ES-I3 (cell line): ENCODE measurements at regions not wholly inside any gene's neighbourhood (a gene's known extent, or its start where the extent isn't known, plus 50 kb on each side); places are given as distances from the start of the nearest gene placed in this dataset.
"Not testable (repeated sequence)": the region's sequence is repeated elsewhere in the genome, so short reads cannot be mapped to it uniquely, and the experiment has no call there.

Source experiments
- H3K36me3 ChIP-seq: 2 replicates; pipeline ENCODE4 v1.6.1; 2013; ENCODE audit warnings: mild to moderate bottlenecking, low read length, control low read depth, moderate library complexity; ENCODE audit not compliant: insufficient read depth
- H3K4me1 ChIP-seq: 2 replicates; pipeline ENCODE4 v1.6.1; 2013; ENCODE audit warnings: mild to moderate bottlenecking, control low read depth, low read length; ENCODE audit not compliant: insufficient read depth
- H3K9ac ChIP-seq: 2 replicates; pipeline ENCODE4 v1.6.1; 2013; ENCODE audit warnings: low read depth, mild to moderate bottlenecking, low read length, moderate library complexity
- H3K9me3 ChIP-seq: 2 replicates; pipeline ENCODE4 v1.6.1; 2013; ENCODE audit warnings: mild to moderate bottlenecking, low read length, moderate library complexity; ENCODE audit not compliant: control insufficient read depth, insufficient read depth

- Histone ChIP-seq H3K4me1 (peaks cover 9% of the 10 kb centered on the region; the same call in 1 of the 2 replicates), H3K36me3 (no peaks in the 10 kb centered on the region), H3K9ac (no peak overlapping the region), H3K9me3 (no peaks in the 10 kb centered on the region)
These were observed 111.8 kb upstream of the SLC35G4 start for GRCh38 chr18:11497585-11497984.

GRCh38 chr18:11496526-11497172, 112.7 kb upstream of the SLC35G4 start:
- H3K4me1 ChIP-seq, result peaks cover 9% of the 10 kb centered on the region; the same call in 1 of the 2 replicates

GRCh38 chr18:11495441-11495840, 114.0 kb upstream of the SLC35G4 start:
- Histone ChIP-seq H3K36me3 (no peaks in the 10 kb centered on the region), H3K4me1 (peaks cover 9% of the 10 kb centered on the region; the same call in 1 of the 2 replicates), H3K9me3 (no peaks in the 10 kb centered on the region), H3K9ac (no peak overlapping the region)

More at GRCh38 chr18:11496526-11497172, 112.7 kb upstream of the SLC35G4 start:
- H3K9ac ChIP-seq, result no peak overlapping the region
- H3K9me3 ChIP-seq, result no peaks in the 10 kb centered on the region
- H3K36me3 ChIP-seq, result no peaks in the 10 kb centered on the region

- no peaks in the 10 kb centered on the region for H3K9me3 ChIP-seq
- no peaks in the 10 kb centered on the region for H3K36me3 ChIP-seq
- no peak overlapping the region for H3K9ac ChIP-seq
These were observed 115.3 kb upstream of the SLC35G4 start for GRCh38 chr18:11494107-11494506.

GRCh38 chr18:11489266-11489899, 120.0 kb upstream of the SLC35G4 start:
- Histone ChIP-seq H3K9ac (no peak overlapping the region), H3K36me3 (no peaks in the 10 kb centered on the region), H3K4me1 (no peaks in the 10 kb centered on the region), H3K9me3 (no peaks in the 10 kb centered on the region)

More at GRCh38 chr18:11494107-11494506, 115.3 kb upstream of the SLC35G4 start:
- no peaks in the 10 kb centered on the region for H3K4me1 ChIP-seq

GRCh38 chr18:11488175-11488574, 121.2 kb upstream of the SLC35G4 start:
- no peak overlapping the region for H3K9ac ChIP-seq
- H3K4me1 ChIP-seq, result no peaks in the 10 kb centered on the region
- no peaks in the 10 kb centered on the region for H3K36me3 ChIP-seq
- no peaks in the 10 kb centered on the region for H3K9me3 ChIP-seq

GRCh38 chr18:11487390-11487789, 122.0 kb upstream of the SLC35G4 start:
- no peaks in the 10 kb centered on the region for H3K4me1 ChIP-seq
- H3K36me3 ChIP-seq, result no peaks in the 10 kb centered on the region
- H3K9me3 ChIP-seq, result no peaks in the 10 kb centered on the region
- no peak overlapping the region for H3K9ac ChIP-seq

- no peaks in the 10 kb centered on the region for H3K9me3 ChIP-seq
- no peak overlapping the region for H3K9ac ChIP-seq
- no peaks in the 10 kb centered on the region for H3K36me3 ChIP-seq
- no peaks in the 10 kb centered on the region for H3K4me1 ChIP-seq
These were observed 127.1 kb upstream of the SLC35G4 start for GRCh38 chr18:11482271-11482670.

GRCh38 chr18:11480692-11481091, 128.7 kb upstream of the SLC35G4 start:
- no peaks in the 10 kb centered on the region for H3K9me3 ChIP-seq
- H3K36me3 ChIP-seq, result no peaks in the 10 kb centered on the region
- H3K4me1 ChIP-seq, result no peaks in the 10 kb centered on the region

GRCh38 chr18:11479031-11479430, 130.4 kb upstream of the SLC35G4 start:
- H3K36me3 ChIP-seq, H3K9me3 ChIP-seq, H3K4me1 ChIP-seq, H3K9ac ChIP-seq: not testable (repeated sequence)

More at GRCh38 chr18:11480692-11481091, 128.7 kb upstream of the SLC35G4 start:
- no peak overlapping the region for H3K9ac ChIP-seq

- H3K4me1 ChIP-seq, result no peaks in the 10 kb centered on the region
- H3K9ac ChIP-seq, result no peak overlapping the region
- no peaks in the 10 kb centered on the region for H3K9me3 ChIP-seq
- H3K36me3 ChIP-seq, result no peaks in the 10 kb centered on the region
These were observed 138.5 kb upstream of the SLC35G4 start for GRCh38 chr18:11470941-11471340.

GRCh38 chr18:11468617-11469016, 140.8 kb upstream of the SLC35G4 start:
- H3K9ac ChIP-seq, result no peak overlapping the region
- H3K36me3 ChIP-seq, result no peaks in the 10 kb centered on the region
- no peaks in the 10 kb centered on the region for H3K4me1 ChIP-seq

GRCh38 chr18:11468120-11468519, 141.3 kb upstream of the SLC35G4 start:
- Histone ChIP-seq H3K36me3 (no peaks in the 10 kb centered on the region), H3K9ac (no peak overlapping the region), H3K4me1 (no peaks in the 10 kb centered on the region), H3K9me3 (no peaks in the 10 kb centered on the region)

More at GRCh38 chr18:11468617-11469016, 140.8 kb upstream of the SLC35G4 start:
- no peaks in the 10 kb centered on the region for H3K9me3 ChIP-seq

GRCh38 chr18:11467611-11468010, 141.8 kb upstream of the SLC35G4 start:
- Histone ChIP-seq H3K4me1 (no peaks in the 10 kb centered on the region), H3K9me3 (no peaks in the 10 kb centered on the region), H3K36me3 (no peaks in the 10 kb centered on the region), H3K9ac (no peak overlapping the region)

- no peaks in the 10 kb centered on the region for H3K9me3 ChIP-seq
- H3K9ac ChIP-seq, result no peak overlapping the region
- H3K4me1 ChIP-seq, result no peaks in the 10 kb centered on the region
- H3K36me3 ChIP-seq, result no peaks in the 10 kb centered on the region
These were observed 145.3 kb upstream of the SLC35G4 start for GRCh38 chr18:11464129-11464528.
